Prostate gland (tissue), 2 donors: ENCODE measurements at regions not wholly inside any gene's neighbourhood (a gene's known extent, or its start where the extent isn't known, plus 50 kb on each side); places are given as distances from the start of the nearest gene placed in this dataset.

Source experiments
- DNase-seq: peaks from one replicate; pipeline ENCODE4 v3.0.0-alpha.2; 2019; ENCODE audit warnings: low spot score
- H3K27ac ChIP-seq, 2 donors: fragments of 200-600 bp; sonication (generic); 2 replicates each; pipeline ENCODE4 v1.5.1; 2017 to 2019
- H3K27me3 ChIP-seq: fragments of 200-600 bp; sonication (generic); replicated peaks from 2 replicates; pipeline ENCODE4 v1.5.1; 2019; ENCODE audit not compliant: insufficient read depth
- H3K36me3 ChIP-seq, 2 donors: fragments of 200-600 bp; sonication (generic); 1 replicate in 1 of 2; 2 replicates in 1 of 2; pipeline versions ENCODE4 v1.5.1 to v1.8.1; 2017 to 2019
- H3K4me1 ChIP-seq: fragments of 200-600 bp; sonication (generic); replicated peaks from 2 replicates; pipeline ENCODE4 v1.5.1; 2019
- H3K4me3 ChIP-seq, 2 donors: fragments of 200-600 bp; sonication (generic); 2 replicates each; pipeline ENCODE4 v1.5.1; 2017 to 2019
- H3K9me3 ChIP-seq: fragments of 200-600 bp; sonication (generic); 2 replicates; pipeline ENCODE4 v1.5.1; 2017
- POLR2A ChIP-seq: fragments of 450-650 bp; IDR thresholded peaks from one replicate; pipeline ENCODE4 v1.6.1; 2016; ENCODE audit warnings: antibody characterized with exemption, mild to moderate bottlenecking
- POLR2AphosphoS5 ChIP-seq: sonication (generic); formaldehyde crosslinking; IDR thresholded peaks from one replicate; pipeline ENCODE4 v1.6.1; 2017; ENCODE audit warnings: antibody characterized with exemption
- WGBS: methylation state at CpG from one replicate; pipeline ENCODE4 v1.1.5; 2018; 5-methylcytosine and 5-hydroxymethylcytosine counted together
- intact Hi-C: fragments of 100-400 bp; cut with DNase I; formaldehyde crosslinking; loops from one replicate; pipeline ENCODE4 v1.14.2; 2022
- TF ChIP-seq, protein P1 (sequence below), 4 experiments: fragments of 200-600 bp in 2 of 4; fragments of 450-650 bp in 2 of 4; sonication (generic) in 2 of 4; IDR thresholded peaks; 1 replicate in 3 of 4; 2 replicates in 1 of 4; pipeline ENCODE4 v1.5.1; 2016 to 2019; ENCODE audit warnings: antibody characterized with exemption in 4 of 4, mild to moderate bottlenecking in 2 of 4, moderate library complexity in 2 of 4

DNA sequence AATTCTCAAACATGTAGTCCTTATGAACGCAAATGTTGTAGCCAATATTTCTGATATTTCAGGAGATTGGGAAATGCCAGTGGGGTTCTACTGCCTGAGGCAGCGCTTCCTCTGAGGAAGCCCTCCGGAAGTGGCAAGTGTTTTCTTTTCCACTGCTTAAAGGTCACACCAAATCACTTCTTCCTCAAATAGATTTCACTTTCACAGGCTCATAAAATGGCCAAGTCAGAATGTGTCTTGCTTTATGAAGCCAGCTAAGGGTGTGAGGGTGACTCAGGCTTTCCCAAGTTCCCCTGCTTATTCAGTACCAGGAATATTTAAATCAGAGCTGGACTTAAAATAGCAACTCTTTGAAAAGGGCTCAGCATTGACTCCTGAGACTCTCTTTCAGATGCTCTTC lies 514.2 kb upstream of the DIPK2B start:
- Histone ChIP-seq H3K27me3 (no peaks in the 10 kb centered on the region), H3K4me1 (no peaks in the 10 kb centered on the region), H3K36me3 (no peaks in the 10 kb centered on the region), H3K4me3 (no peak overlapping the region), H3K27ac (no peak overlapping the region), H3K9me3 (no peaks in the 10 kb centered on the region)
- intact Hi-C loops, result no loop called here
- TF ChIP-seq POLR2A (no peak), POLR2AphosphoS5 (no peak)
- TF ChIP-seq, protein P1, sequence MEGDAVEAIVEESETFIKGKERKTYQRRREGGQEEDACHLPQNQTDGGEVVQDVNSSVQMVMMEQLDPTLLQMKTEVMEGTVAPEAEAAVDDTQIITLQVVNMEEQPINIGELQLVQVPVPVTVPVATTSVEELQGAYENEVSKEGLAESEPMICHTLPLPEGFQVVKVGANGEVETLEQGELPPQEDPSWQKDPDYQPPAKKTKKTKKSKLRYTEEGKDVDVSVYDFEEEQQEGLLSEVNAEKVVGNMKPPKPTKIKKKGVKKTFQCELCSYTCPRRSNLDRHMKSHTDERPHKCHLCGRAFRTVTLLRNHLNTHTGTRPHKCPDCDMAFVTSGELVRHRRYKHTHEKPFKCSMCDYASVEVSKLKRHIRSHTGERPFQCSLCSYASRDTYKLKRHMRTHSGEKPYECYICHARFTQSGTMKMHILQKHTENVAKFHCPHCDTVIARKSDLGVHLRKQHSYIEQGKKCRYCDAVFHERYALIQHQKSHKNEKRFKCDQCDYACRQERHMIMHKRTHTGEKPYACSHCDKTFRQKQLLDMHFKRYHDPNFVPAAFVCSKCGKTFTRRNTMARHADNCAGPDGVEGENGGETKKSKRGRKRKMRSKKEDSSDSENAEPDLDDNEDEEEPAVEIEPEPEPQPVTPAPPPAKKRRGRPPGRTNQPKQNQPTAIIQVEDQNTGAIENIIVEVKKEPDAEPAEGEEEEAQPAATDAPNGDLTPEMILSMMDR (IDR thresholded peaks at IDR 0.05), result no peak
- no peak for DNase-seq
- 67% methylated on average over 3 of the region's 3 CpGs for WGBS

DNA sequence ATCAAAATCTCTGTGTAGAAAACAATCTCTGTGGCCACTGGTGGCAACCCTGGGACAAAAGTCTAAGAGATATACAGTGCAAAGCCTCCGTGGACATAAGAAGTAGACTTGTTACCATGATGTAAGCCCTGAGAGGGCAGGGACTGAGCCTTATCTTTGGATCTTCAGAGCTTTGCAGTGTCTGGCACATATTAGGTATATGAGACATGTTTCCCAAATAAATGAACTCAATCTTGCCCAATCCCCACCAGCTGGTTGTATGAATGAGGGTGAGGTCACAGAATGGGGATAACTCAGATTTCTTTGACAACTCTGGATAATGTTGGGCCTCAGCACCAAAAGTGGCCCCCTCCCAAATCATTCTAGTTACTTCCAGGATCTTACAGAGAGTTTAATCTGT lies 511.4 kb upstream of the DIPK2B start:
- WGBS, result 100% methylated on average over 1 of the region's 1 CpG
- TF ChIP-seq POLR2A, result no peak
- TF ChIP-seq, protein P1 (IDR thresholded peaks at IDR 0.05), result no peak
- TF ChIP-seq POLR2AphosphoS5, result no peak
- intact Hi-C loops, result no loop called here
- no peaks in the 10 kb centered on the region for H3K4me1 ChIP-seq
- no peak for DNase-seq
- no peaks in the 10 kb centered on the region for H3K9me3 ChIP-seq
- no peak overlapping the region for H3K27ac ChIP-seq
- no peaks in the 10 kb centered on the region for H3K27me3 ChIP-seq
- H3K4me3 ChIP-seq, result no peak overlapping the region
- no peaks in the 10 kb centered on the region for H3K36me3 ChIP-seq

DNA sequence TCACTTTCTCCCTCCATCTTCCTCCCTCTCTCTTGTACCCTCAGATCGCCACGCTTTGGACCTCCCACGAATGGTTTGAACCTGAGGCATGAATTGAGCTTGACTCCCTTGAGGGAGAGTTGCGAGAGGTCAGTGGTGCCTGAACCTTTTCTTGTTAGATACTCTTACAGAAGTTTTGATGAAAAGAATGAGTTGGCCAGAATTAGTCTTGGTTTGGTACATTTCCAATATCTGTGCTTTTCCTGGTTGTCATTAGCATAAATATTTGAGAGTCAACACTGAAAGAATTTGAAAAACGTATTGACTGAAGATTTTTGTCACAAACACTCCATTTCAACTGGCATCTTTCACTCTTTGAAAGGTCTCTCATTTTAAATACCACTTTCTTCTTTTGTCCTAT lies 510.6 kb upstream of the DIPK2B start:
- DNase-seq, result no peak
- Histone ChIP-seq H3K4me3 (no peak overlapping the region), H3K9me3 (no peaks in the 10 kb centered on the region), H3K36me3 (no peaks in the 10 kb centered on the region), H3K4me1 (no peaks in the 10 kb centered on the region), H3K27ac (no peak overlapping the region), H3K27me3 (no peaks in the 10 kb centered on the region)
- 88% methylated on average over 5 of the region's 5 CpGs for WGBS
- intact Hi-C loops, result no loop called here
- TF ChIP-seq POLR2A, result no peak
- TF ChIP-seq POLR2AphosphoS5, result no peak
- TF ChIP-seq, protein P1 (IDR thresholded peaks at IDR 0.05), result no peak

DNA sequence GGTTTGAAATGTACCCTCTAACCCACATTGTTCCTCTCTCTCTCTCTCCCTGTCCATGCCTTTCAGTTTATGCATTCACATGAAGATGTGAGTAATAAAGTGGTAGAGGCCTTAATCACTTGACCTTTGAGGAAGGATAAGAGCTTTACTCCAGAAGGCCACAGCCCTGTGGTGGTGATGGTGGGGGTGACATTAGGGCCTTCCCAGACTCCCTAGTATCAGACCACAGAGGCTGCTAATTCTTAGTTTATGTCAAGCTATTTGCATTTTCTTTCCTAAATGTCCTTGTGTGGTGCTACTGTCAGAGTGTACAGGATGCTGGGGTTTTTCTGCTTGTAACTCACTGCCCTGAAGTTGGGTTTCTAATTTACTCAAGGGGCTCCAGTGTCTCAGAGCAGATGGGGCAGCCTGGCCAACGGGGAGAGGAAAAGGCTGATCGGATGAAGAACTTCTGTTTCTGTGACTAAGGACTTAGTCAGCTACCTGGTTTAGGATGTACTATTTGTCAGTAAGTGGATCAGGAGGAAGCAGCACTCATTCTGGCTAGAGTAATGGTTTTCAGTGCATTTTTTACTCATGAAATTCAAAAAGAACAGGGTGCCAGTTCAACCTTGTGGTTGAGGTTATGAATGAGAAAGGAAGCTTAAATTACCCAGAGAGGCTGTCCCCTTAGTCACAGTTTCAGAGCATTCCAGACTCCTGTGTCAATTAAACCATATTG lies 509.6 kb upstream of the DIPK2B start:
- DNase-seq, result no peak
- TF ChIP-seq POLR2A, result no peak
- TF ChIP-seq, protein P1 (IDR thresholded peaks at IDR 0.05), result no peak
- TF ChIP-seq POLR2AphosphoS5, result no peak
- 50% methylated on average over 2 of the region's 2 CpGs for WGBS
- H3K4me1 ChIP-seq, result no peaks in the 10 kb centered on the region
- H3K36me3 ChIP-seq, result no peaks in the 10 kb centered on the region
- intact Hi-C loops, result no loop called here
- no peaks in the 10 kb centered on the region for H3K9me3 ChIP-seq
- no peaks in the 10 kb centered on the region for H3K27me3 ChIP-seq
- no peak overlapping the region for H3K27ac ChIP-seq
- H3K4me3 ChIP-seq, result no peak overlapping the region

- WGBS, result 87% methylated on average over 1 of the region's 1 CpG
- Histone ChIP-seq H3K36me3 (no peaks in the 10 kb centered on the region), H3K9me3 (no peaks in the 10 kb centered on the region), H3K4me3 (no peak overlapping the region), H3K4me1 (no peaks in the 10 kb centered on the region), H3K27me3 (no peaks in the 10 kb centered on the region), H3K27ac (no peak overlapping the region)
- intact Hi-C loops, result no loop called here
- DNase-seq, result no peak
- TF ChIP-seq POLR2AphosphoS5, result no peak
- TF ChIP-seq POLR2A, result no peak
- TF ChIP-seq, protein P1 (IDR thresholded peaks at IDR 0.05), result no peak
Measured at GRCh38 chrX:45709381-45709780, 508.7 kb upstream of the DIPK2B start.
